NOMO-1 (cell line): ENCODE measurements at regions not wholly inside any gene's neighbourhood (a gene's known extent, or its start where the extent isn't known, plus 50 kb on each side); places are given as distances from the start of the nearest gene placed in this dataset.
A peak's percentile ranks its signal among the peaks of the same experiment; 100 is the strongest.
"Not testable (repeated sequence)": the region's sequence is repeated elsewhere in the genome, so short reads cannot be mapped to it uniquely, and the experiment has no call there.

Experiments
- DNase-seq, 2 experiments: peaks; one replicate each; lab custom pipeline; 2025; ENCODE audit not compliant: unreplicated experiment in 2 of 2; lab: John Stamatoyannopoulos, UW

DNA sequence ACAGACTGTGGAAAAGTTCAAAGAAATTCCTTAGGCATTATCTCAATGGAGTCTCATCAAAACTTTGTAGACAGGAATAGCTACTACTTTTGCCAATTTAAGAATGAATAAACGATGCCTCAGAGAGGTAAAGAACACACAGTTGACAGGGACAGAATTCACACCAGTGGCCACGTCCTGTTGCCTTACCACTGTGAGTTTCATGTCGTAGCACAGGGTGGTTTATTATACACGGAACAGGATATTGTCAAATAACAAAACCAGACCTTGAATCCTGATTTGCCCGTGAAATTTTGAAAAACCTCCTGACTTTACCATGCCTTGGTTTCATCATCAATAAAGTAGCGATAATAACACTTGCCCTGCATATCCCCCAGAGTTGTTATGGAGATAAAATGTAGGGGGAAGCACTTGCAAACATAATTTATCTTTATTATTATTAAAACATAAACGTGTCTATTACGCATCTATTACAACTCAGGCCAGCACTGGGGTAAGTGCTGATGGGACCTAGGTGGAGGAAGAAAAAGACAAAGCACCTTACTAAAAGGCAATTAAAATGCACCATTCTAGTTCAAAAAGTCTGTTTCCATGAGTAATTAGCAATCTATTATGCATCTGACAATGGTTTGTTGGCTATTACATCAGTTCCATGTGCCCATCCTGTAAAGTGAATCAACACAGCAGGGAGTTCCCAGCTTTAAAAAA lies 408.1 kb upstream of the RUNX1 start:
- no peak for DNase-seq

DNA sequence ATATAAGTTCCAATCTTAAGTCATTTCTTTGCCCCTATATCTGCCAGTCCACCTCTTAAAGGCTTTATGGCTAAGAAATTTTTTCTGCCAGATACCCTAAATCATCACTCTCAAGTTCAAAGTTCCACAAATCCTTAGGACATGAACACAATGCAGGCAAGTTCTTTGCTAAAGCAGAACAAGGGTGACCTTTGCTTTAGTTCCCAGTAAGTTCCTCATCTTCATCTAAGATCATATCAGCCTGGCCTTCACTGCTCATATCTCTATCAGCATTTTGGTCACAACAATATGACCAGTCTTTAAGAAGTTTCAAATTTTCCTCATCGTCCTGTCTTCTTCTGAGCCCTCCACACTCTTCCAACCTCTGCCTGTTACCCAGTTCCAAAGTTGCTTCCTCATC lies 402.2 kb upstream of the RUNX1 start:
- no peak for DNase-seq

DNA sequence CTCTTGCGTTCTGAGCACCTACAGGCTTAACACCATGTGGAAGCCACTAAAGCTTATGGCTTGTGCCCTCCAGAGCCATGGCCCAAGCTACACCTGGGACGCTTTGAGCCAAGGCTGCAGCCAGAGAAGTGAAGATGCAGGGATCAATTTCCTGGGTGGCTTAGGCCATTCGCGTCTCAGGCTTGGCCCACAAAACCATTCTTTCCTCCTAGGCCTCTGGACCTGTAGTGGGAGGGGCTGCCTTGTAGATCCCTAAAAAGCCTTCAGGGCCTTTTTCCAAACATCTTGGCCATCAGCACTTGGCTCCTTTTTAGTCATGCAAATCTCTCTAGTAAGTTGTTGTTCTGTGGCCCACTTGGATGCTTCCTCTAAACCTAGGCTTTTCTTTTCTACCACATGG lies 401.7 kb upstream of the RUNX1 start:
- no peak for DNase-seq

DNA sequence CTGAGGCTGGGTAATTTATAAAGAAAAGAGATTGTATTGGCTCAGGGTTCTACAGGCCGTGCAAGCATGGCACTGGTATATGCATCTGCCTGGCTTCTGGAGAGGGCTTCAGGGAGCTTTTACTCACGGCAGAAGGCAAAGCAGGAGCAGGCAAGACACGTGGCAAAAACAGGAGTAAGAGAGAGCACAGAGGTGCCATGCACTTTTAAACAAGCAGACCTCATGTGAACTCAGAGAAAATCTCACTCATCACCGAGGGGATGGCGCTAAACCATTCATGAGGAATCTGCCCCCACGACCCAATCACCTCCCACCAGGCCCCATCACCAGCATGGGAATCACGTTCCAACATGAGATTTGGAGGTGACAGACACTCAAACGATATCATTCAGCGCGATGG lies 400.7 kb upstream of the RUNX1 start:
- DNase-seq = no peak

DNA sequence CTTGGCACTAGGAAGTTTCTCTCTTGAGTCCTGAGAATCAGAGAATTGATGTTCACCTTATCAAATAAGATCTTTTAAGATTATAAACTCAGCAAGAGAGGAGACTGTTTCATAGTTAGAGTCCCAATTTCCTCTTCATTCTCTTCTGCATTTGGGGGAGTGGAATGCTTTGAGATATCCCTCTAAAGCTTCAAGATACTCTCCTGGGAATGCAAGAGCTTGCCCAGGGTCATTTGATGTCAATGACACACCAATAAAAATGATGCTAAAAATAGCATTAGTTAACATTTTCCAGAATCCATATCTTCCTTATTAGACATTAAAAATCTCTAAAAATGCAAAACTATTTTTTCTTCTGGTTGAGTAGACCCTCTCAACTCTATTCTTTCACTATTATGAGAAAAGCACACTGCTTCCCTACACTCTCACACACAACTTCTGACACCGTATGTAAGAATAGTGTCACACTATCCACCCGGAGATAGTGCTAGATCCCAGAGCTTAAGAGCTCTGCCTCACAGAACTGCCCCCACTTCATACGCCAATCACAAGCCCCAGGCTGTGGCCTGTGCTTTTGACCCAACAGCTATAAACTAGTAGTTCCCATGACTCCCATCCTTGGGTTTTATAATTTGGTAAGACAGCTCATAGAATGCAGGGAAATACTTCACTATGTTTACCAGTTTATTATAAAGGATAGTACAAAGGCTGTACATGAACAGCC lies 399.9 kb upstream of the RUNX1 start:
- no peak for DNase-seq

DNA sequence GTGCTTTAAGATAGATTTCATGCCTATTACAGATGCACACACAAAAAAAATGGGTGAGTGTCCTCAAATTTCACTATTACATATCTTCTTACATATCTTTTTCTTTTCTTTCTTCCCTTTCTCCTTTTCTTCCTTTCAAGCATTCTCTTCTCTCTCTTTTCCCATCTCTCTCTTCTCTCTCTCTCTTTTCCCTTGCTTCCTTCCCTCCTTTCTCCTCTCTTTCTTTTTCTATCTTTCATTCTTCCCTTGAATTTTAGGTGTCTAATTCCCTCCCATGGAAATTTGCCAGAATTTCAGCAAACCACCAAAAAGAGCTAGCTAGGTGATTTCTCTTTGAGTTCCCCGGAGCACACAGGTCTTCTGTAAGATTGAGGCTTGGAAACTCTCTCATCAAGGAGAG lies 395.3 kb upstream of the RUNX1 start:
- no peak for DNase-seq

DNA sequence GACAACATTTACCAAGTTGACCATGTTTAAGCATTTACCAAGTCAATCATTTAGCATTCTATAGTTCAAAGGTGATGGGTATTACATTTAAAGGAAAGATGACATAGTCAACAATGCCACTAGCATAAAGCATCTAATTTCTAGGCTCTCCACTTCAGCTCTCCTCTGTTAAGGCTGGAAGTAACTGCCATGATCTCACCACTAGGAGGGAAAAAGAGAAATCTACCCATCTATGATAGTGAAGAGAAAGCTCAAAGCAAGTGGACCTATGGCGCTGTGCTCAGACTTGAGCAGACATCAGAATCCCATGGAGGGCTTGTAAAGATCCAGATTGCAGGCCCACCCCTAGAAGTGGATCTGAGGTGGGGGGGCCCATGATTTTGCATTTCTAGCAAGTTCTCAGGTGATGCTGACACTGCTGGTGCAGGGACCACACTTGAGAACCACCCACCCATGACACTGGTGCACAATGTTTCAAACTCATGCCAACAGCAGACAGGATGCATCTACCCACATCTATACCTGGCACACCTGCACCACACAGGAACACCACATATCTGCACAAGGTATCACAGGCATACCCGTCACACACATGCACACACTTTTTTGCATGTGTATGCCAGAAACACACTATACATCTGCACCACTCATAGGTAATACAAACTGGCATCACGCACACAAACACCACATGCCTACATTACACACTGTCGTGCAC lies 392.9 kb upstream of the RUNX1 start:
- no peak for DNase-seq

DNA sequence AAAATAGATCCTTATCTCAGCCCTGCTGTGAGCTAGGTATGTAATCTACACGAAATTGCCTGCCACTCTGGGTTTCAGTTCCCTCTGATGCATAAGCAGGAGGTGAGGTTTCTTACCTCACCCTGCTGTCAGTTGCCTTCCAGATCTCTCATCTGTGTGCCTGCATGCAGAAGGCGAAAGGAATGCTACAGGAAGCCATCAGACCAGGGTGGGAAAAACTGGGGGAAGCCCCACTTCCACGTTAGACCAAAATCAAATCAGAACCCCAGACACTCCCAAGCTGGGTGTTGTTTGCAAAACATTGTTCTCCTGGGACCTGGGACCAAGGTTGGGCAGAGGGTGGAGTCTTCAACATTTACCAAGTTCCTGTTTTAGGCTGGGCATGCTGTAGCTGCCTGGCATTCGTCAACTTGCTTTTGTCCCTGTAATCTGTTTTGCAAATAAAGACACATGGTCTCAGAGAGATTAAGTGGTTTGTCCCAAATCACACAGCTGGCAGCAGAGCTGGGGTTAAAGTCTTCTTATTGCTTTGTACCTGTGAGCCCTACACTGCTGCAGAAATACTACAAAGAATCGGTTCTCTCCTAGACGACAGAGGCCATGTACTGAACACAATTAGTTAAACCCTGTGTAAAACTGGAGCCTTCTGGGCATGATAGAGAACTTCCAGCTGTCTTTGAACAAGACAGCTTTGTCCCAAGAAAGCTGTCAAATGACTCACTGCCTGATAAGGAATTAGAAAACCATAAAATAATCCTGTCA lies 389.7 kb upstream of the RUNX1 start:
- DNase-seq = peak; percentile 72 to 95

DNA sequence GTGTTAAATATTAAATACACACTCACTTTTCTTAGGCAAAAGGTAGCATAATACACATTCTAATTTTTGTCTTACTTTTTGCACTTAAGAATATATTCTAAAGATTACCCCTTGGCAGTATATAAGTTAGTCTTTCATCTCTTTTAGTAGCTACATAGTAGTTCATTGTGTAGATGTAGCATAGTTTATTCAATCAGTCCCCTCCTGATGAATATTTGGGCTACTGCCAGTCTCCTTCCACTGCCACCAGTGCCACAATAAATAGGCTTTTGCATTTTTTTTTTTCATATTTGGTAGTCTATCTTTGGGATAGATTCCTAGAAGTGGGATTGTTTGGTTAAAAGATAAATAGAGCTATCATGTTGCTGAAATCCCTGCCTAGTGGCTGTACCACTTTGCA lies 388.8 kb upstream of the RUNX1 start:
- DNase-seq = no peak

DNA sequence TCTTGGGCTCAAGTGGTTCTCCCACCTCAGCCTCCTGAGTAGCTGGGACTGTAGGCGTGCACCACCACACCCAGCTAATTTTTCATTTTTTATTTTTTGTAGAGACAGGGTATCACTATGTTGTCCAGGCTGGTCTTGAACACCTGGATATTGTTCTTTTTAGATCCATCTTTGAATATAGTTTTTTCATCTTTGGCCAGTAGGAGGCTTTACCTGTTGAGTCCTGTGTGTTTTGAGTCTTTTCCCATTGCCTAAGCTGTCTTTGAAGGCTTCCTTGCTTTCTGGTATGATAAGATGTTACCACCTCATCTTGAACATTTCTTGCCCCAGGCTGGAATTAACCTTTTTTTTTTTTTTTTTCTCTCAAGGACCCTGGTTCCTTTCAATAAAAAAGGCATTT lies 387.8 kb upstream of the RUNX1 start:
- no peak for DNase-seq

DNA sequence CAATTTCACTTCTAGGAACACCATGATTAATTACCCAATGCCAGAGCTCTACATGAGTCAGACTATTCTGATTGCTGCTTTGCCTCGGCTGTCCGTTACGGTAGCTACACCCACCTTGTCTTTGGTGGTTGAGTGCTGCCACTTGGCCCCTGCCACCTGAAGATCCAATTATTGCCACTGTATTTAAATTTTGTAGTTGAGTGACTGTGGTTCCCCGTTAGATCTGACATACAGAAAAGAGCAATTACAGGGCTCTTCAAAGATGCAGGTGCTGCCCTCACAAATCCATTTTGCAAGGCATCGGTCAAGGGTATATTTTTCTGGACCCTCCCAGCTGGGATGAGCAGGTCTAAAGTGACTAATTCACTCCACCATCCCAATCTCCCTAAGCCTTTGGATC lies 383.5 kb upstream of the RUNX1 start:
- DNase-seq = not testable (repeated sequence)

DNA sequence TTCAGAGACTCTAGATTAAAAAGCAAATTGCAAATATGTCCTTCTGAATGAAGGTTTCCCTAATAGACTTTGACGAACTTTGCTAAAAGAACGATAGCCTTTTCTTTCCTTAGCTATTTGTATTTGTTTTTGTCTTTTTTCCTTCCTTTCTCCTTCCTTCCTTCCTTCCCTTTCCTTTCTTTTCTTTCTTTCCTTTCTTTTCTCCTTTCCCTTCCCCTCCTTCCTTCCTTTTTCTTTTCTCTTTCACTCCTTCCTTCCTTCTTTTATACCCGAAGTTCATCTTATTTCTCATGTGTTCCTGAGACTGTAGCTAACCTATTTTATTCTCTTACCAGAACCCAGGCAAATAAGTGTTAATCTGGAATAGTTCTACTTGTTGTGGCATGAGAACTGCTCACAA lies 381.2 kb upstream of the RUNX1 start:
- DNase-seq = no peak

DNA sequence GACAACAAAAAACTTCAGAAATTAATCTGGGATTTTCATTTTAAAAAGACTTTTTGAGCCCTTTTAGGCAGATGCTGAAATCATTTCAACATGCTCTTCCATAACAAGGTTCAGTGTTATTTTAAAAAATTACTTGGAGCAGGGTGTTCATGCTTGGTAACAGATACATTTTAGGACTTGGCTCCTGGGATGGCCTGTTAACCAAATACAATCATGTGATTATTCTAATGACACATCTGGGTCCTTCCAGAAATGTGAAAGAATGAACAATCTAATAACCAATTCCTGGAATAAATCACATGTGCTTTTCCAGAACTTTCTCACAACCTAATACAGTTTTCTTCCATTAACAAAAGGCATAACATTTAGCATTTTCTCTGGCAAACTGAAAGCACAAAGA lies 379.8 kb upstream of the RUNX1 start:
- no peak for DNase-seq

DNA sequence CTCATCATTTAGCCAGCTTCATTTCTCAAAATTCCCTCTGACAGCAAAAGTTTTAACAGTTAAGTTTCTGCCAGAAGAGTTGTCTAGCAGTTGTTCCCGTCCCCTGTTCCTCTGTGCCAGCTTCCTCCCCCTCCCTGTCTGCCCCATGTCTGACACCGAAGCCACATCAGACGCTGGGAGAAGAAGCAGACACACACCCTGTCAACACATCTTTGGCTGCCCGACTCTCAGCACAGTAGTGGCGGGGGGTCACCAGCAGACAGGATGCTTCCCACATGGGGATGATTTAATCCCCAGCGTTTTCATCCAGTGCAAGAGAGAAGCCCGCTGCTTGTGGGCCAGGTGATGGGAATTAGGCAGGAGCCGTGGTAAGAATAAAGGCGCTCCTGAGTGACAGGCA lies 379.4 kb upstream of the RUNX1 start:
- DNase-seq = no peak

DNA sequence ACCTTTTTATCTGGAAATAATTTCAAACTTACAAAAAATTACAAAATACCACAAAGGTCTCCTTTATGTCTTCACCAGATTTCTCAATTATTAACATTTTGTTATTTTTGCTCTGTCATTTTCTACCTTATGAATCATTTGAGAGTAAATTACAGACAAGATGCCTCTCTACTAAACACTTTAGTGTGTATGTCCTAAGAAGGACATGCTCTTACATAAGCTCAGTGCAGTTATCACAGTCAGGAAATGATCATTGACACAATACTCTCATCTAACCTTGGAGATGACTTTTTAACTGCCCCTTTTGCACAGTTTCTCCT lies 378.9 kb upstream of the RUNX1 start:
- DNase-seq = peak; percentile 21 to 79

DNA sequence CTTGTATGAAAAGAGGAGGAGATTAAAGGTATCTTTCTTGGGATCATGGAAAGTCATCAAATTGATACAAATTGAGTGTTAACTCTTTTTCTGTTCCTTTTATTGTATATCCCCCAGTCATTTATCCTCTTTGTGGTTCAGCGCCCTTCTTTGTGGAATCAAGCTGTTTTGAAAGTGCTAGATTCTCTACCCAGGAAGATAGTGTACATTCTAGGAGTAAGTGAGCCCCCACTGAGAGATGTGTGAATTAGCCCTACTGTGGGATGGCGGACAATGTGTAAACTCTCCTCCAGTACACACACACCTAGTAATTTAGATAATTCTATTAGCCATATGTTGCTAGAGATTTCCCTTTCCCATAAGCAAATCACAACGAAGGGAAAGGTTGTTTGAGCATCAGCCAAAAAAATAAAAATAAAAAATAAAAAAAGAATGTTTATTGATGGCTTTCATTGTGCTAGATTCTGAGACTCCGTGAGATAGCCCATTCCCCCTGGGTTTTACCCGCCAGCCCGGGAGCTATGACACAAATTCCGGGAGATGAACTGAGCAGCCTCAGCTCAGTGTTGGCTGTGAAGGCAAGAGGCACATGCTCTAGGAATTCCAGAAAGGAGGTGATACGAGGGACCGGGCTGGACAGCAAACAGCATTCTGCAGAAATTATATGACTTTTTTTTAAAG lies 378.4 kb upstream of the RUNX1 start:
- no peak for DNase-seq

DNA sequence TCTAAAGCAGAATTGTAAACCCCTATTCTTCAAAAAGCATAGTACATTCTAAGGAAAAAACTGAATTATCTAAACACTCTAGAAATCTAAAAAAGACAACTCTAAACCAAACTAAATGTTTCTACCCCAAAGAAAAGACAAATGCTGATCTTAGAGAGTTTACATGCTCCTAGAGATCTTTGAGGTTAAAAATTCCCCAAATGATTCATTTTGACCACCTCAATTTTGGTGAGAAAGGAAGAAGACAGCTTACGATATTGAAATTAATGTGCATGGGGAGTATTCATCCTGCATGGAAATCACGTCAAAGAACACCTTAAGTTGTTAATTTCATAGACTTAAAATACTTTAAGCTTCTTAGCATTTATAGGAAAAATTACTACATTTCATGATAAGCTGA lies 377.8 kb upstream of the RUNX1 start:
- no peak for DNase-seq

DNA sequence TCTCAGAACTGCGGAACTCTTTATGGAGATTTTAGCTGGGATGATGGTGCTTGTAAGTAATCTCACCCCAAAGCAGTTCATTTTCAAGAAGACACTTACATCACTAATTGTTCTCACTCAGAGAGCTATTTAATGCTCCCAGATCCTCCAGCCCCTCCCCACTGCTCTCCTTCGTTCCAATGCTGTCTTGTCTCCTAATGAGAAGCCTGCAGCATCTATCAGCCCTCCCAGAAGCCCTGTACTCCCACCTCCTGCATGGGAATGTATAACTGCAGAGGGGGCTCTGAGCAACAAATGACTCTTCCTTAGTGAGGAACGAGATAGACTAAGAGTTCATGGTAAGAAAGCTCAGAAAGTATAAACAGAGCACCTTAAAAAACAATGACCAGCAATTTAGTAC lies 377.4 kb upstream of the RUNX1 start:
- no peak for DNase-seq

DNA sequence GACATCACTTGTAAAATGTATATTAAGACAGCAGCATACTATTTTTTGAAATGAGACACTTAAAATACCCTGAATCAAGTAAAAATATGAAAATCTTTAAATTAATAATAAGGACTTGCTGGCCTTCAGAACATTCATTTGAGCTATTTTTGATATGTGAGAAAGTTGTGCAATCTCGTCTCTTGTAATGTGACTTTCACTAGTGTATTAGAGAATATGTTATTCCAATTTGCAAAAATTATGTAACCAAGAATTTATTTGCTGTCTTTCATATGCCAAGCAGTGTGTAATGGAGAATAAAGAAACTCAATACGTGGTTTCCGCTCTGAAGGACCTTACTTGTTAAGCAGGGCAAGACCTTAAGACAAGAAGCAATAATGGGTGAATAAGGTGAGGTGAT lies 375.0 kb upstream of the RUNX1 start:
- no peak for DNase-seq

DNA sequence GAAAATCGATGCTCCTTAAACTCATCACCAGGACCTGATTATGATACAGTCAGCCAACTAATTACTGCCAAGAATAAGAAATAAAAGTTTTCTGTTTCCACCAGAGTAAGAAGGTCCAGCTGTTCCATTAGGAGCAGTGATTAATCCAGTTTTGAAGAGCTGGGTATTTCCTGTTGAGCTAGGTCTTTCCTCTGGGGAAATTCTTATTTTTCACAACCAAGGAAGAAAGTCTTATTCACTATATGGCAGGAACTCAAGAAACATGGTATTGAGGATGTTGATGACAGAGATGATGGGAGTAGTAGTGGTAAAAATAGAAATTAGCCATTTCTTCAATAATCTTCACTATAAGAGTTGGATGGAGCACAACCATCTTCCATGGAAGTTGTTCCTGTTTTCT lies 374.6 kb upstream of the RUNX1 start:
- DNase-seq = no peak

DNA sequence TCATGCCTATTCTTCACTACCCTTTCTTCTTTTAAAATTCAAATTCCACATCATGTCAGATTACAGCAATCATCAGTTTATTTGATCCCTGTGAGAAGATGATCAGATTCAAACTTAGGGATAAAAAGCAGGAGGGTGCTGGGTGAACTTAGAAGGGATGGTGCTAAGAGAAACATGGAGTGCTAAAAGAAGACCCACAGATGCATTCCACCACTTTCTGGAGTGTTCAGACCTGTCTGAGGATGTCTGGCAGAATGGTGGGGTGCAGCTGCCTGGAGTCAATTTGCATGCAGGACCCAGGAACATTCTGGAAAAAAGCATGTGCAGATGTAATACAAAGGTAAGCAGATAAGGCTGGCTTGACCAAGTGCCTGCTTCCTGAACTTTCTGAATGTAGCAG lies 372.9 kb upstream of the RUNX1 start:
- no peak for DNase-seq
